ENCODE measurements at regions not wholly inside any gene's neighbourhood (a gene's known extent, or its start where the extent isn't known, plus 50 kb on each side); places are given as distances from the start of the nearest gene placed in this dataset.
"Not testable (repeated sequence)": the region's sequence is repeated elsewhere in the genome, so short reads cannot be mapped to it uniquely, and the experiment has no call there.

- no peak for DNase-seq
Measured at GRCh38 chrX:8105531-8105930, 65.5 kb downstream of the VCX2 start.

GRCh38 chrX:8103655-8104054, 67.4 kb downstream of the VCX2 start:
- DNase-seq, result no peak

GRCh38 chrX:8091510-8091909, 79.6 kb downstream of the VCX2 start:
- DNase-seq, result no peak

GRCh38 chrX:8090906-8091305, 80.2 kb downstream of the VCX2 start:
- no peak for DNase-seq

GRCh38 chrX:8090482-8090881, 80.6 kb downstream of the VCX2 start:
- no peak for DNase-seq

GRCh38 chrX:8089141-8089540, 81.9 kb downstream of the VCX2 start:
- DNase-seq, result no peak

- no peak for DNase-seq
Measured at GRCh38 chrX:8084006-8084405, 87.1 kb downstream of the VCX2 start.

- DNase-seq, result no peak
Measured at GRCh38 chrX:8083286-8083685, 87.8 kb downstream of the VCX2 start.

GRCh38 chrX:8075636-8076035, 95.4 kb downstream of the VCX2 start:
- DNase-seq, result no peak

- no peak for DNase-seq
Measured at GRCh38 chrX:8067754-8068462, 103.2 kb downstream of the VCX2 start.

GRCh38 chrX:8052909-8053308, 118.2 kb downstream of the VCX2 start:
- DNase-seq, result no peak

GRCh38 chrX:8049827-8050226, 121.2 kb downstream of the VCX2 start:
- no peak for DNase-seq

GRCh38 chrX:8048466-8048865, 121.3 kb upstream of the PNPLA4 start:
- no peak for DNase-seq

GRCh38 chrX:8044947-8045346, 117.7 kb upstream of the PNPLA4 start:
- DNase-seq, result no peak

- DNase-seq, result no peak
Measured at GRCh38 chrX:8043546-8043945, 116.3 kb upstream of the PNPLA4 start.

- DNase-seq, result no peak
Measured at GRCh38 chrX:8043121-8043520, 115.9 kb upstream of the PNPLA4 start.

- no peak for DNase-seq
Measured at GRCh38 chrX:8042304-8042703, 115.1 kb upstream of the PNPLA4 start.

- not testable (repeated sequence) for DNase-seq
Measured at GRCh38 chrX:8039711-8040110, 112.5 kb upstream of the PNPLA4 start.

GRCh38 chrX:8037593-8038348, 110.6 kb upstream of the PNPLA4 start:
- DNase-seq, result no peak

- DNase-seq, result no peak
Measured at GRCh38 chrX:8036914-8037313, 109.7 kb upstream of the PNPLA4 start.

- no peak for DNase-seq
Measured at GRCh38 chrX:8034058-8034457, 106.8 kb upstream of the PNPLA4 start.

- no peak for DNase-seq
Measured at GRCh38 chrX:8033175-8033574, 106.0 kb upstream of the PNPLA4 start.

GRCh38 chrX:8030361-8030760, 103.1 kb upstream of the PNPLA4 start:
- no peak for DNase-seq

GRCh38 chrX:8027827-8028226, 100.6 kb upstream of the PNPLA4 start:
- DNase-seq, result no peak

Measured in right kidney (tissue), 1 donor.